Smooth muscle cell (in vitro differentiated cells): ENCODE measurements at regions not wholly inside any gene's neighbourhood (a gene's known extent, or its start where the extent isn't known, plus 50 kb on each side); places are given as distances from the start of the nearest gene placed in this dataset.

ENCODE experiments used
- DNase-seq: peaks from one replicate; lab custom pipeline; 2025; ENCODE audit not compliant: unreplicated experiment; lab: John Stamatoyannopoulos, UW
- H2AFZ ChIP-seq: fragments of 200-600 bp; sonication (generic); 2 replicates; pipeline ENCODE4 v1.6.0; 2016; ENCODE audit warnings: antibody characterized with exemption, low read depth, mild to moderate bottlenecking
- H3F3A ChIP-seq: fragments of 200-600 bp; sonication (generic); 2 replicates; pipeline ENCODE4 v1.6.0; 2017; ENCODE audit warnings: antibody characterized with exemption, low read depth
- H3K27ac ChIP-seq: fragments of 200-600 bp; sonication (generic); 2 replicates; pipeline ENCODE4 v1.5.1; 2016; ENCODE audit warnings: low read depth, mild to moderate bottlenecking
- H3K27me3 ChIP-seq: fragments of 200-600 bp; sonication (generic); 2 replicates; pipeline ENCODE4 v1.6.1; 2016; ENCODE audit warnings: low read depth, mild to moderate bottlenecking
- H3K36me3 ChIP-seq: fragments of 200-600 bp; sonication (generic); 2 replicates; pipeline ENCODE4 v1.5.1; 2016; ENCODE audit warnings: low read depth
- H3K4me1 ChIP-seq: fragments of 200-600 bp; sonication (generic); 2 replicates; pipeline ENCODE4 v1.5.1; 2016; ENCODE audit warnings: low read depth
- H3K4me2 ChIP-seq: fragments of 200-600 bp; sonication (generic); 2 replicates; pipeline ENCODE4 v1.6.0; 2016; ENCODE audit warnings: mild to moderate bottlenecking
- H3K4me3 ChIP-seq: fragments of 200-600 bp; sonication (generic); 2 replicates; pipeline ENCODE4 v1.5.1; 2016; ENCODE audit warnings: mild to moderate bottlenecking
- H3K79me2 ChIP-seq: fragments of 200-600 bp; sonication (generic); 2 replicates; pipeline ENCODE4 v1.6.0; 2016; ENCODE audit warnings: low read depth, mild to moderate bottlenecking
- H3K9ac ChIP-seq: fragments of 200-600 bp; sonication (generic); 2 replicates; pipeline ENCODE4 v1.6.0; 2016; ENCODE audit warnings: low read depth
- H3K9me3 ChIP-seq: fragments of 200-600 bp; sonication (generic); replicated peaks from 2 replicates; pipeline ENCODE4 v1.5.1; 2016; ENCODE audit warnings: low read depth
- H4K20me1 ChIP-seq: fragments of 200-600 bp; sonication (generic); 2 replicates; pipeline ENCODE4 v1.6.0; 2016; ENCODE audit warnings: low read depth
- WGBS: methylation state at CpG from one replicate; pipeline ENCODE4 v1.1.7; 2016; ENCODE audit warnings: low lambda C conversion rate; 5-methylcytosine and 5-hydroxymethylcytosine counted together
- TF ChIP-seq, protein P1 (sequence below): fragments of 200-600 bp; sonication (generic); IDR thresholded peaks from 2 replicates; pipeline ENCODE4 v1.5.1; 2017; ENCODE audit warnings: borderline replicate concordance, mild to moderate bottlenecking, antibody characterized with exemption; ENCODE audit not compliant: insufficient read depth, poor library complexity, severe bottlenecking

DNA sequence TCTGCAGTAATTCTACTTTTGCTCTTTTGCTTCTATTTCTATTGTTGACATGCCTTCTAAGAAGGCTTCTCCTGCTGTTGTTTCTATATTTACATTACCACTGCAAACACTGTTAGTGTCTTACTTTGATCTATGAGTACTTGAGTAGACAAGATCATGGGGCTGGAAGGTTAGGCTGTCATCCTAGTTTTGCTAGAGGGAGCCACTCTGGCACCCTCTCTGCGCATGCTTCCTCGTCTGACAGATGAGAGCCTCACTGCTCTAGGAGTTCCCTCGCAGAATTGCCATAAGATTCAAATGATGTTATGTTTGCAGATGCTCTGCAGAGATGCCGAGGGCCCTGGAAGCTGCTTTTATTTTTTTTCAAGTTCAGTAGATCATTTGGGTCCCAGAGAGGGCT, 185.6 kb downstream of the RNF144A start:
- TF ChIP-seq, protein P1, sequence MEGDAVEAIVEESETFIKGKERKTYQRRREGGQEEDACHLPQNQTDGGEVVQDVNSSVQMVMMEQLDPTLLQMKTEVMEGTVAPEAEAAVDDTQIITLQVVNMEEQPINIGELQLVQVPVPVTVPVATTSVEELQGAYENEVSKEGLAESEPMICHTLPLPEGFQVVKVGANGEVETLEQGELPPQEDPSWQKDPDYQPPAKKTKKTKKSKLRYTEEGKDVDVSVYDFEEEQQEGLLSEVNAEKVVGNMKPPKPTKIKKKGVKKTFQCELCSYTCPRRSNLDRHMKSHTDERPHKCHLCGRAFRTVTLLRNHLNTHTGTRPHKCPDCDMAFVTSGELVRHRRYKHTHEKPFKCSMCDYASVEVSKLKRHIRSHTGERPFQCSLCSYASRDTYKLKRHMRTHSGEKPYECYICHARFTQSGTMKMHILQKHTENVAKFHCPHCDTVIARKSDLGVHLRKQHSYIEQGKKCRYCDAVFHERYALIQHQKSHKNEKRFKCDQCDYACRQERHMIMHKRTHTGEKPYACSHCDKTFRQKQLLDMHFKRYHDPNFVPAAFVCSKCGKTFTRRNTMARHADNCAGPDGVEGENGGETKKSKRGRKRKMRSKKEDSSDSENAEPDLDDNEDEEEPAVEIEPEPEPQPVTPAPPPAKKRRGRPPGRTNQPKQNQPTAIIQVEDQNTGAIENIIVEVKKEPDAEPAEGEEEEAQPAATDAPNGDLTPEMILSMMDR, result no peak
- Histone ChIP-seq H3K36me3 (no peaks in the 10 kb centered on the region), H3K4me3 (no peak overlapping the region), H2AFZ (no peak overlapping the region), H3K27ac (no peak overlapping the region), H3F3A (no peaks in the 10 kb centered on the region), H3K27me3 (no peaks in the 10 kb centered on the region), H3K4me2 (no peak overlapping the region), H3K4me1 (no peaks in the 10 kb centered on the region), H4K20me1 (no peaks in the 10 kb centered on the region), H3K79me2 (no peaks in the 10 kb centered on the region), H3K9me3 (no peaks in the 10 kb centered on the region), H3K9ac (no peak overlapping the region)
- DNase-seq, result no peak
- 87% methylated on average over 4 of the region's 4 CpGs for WGBS

DNA sequence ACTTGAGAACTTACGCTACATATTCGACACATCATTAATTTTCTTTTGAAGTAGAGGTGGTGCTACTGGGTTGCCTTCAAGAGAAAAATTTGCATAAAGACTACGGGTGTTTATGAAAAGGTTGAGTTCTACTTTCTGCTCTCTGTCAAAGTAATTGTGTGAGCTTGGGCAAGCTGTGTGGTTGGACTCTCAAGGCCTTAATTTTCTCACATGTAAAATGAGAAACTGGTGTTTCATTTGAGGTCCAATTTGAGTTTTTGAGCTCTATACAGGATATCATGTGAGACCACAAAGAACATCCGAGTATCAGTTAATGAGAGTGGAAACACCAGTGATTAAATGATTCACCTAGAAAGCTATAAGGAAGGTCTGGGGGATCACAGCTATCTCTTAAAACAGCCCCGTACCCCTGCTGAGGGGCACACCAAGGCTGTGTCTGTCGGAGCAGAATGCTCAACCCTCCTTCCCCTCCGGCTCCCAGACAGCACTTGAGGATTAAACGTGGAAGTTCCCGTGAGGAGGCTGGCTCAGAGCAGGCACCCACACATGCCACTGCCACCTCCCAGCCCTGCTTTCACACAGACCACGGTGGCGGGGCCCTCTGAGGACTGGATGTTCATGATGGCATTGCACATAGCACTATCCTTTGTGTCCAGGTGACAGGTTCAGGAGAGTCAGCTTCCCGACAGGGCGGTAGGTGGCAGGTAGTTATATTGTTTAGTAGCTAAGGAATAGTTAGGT, 191.8 kb downstream of the RNF144A start:
- 82% methylated on average over 13 of the region's 13 CpGs for WGBS
- Histone ChIP-seq H3K4me3 (no peak overlapping the region), H2AFZ (no peak overlapping the region), H3K27me3 (no peaks in the 10 kb centered on the region), H3K4me2 (no peak overlapping the region), H3F3A (no peaks in the 10 kb centered on the region), H3K9ac (no peak overlapping the region), H3K36me3 (no peaks in the 10 kb centered on the region), H4K20me1 (no peaks in the 10 kb centered on the region), H3K79me2 (no peaks in the 10 kb centered on the region), H3K9me3 (no peaks in the 10 kb centered on the region), H3K4me1 (no peaks in the 10 kb centered on the region), H3K27ac (no peak overlapping the region)
- no peak for DNase-seq
- TF ChIP-seq, protein P1, result no peak

DNA sequence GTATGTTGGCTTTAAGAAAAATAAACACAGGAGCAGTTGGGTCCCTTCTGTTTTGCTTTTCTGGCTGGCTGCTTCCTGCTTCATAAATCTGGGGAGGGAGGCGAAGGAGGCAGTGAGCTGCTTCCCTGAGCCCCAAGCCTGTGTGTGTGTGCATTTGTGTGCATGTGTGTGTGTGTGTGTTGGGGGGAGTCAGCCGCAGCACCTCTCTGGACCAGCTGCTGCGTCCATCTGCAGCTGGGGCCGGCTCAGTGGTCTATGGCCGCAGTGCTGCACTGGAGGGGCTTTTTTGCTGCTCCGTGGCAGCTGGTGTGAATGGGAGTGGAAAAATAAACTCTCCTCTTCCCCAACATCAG, 192.3 kb downstream of the RNF144A start:
- H2AFZ ChIP-seq, result no peak overlapping the region
- no peak overlapping the region for H3K27ac ChIP-seq
- no peaks in the 10 kb centered on the region for H3F3A ChIP-seq
- no peak for DNase-seq
- H3K9me3 ChIP-seq, result no peaks in the 10 kb centered on the region
- no peak overlapping the region for H3K4me2 ChIP-seq
- no peaks in the 10 kb centered on the region for H3K36me3 ChIP-seq
- no peaks in the 10 kb centered on the region for H4K20me1 ChIP-seq
- no peaks in the 10 kb centered on the region for H3K4me1 ChIP-seq
- H3K27me3 ChIP-seq, result no peaks in the 10 kb centered on the region
- no peak overlapping the region for H3K9ac ChIP-seq
- no peaks in the 10 kb centered on the region for H3K79me2 ChIP-seq
- TF ChIP-seq, protein P1, result no peak
- H3K4me3 ChIP-seq, result no peak overlapping the region
- WGBS, result 94% methylated on average over 6 of the region's 6 CpGs

DNA sequence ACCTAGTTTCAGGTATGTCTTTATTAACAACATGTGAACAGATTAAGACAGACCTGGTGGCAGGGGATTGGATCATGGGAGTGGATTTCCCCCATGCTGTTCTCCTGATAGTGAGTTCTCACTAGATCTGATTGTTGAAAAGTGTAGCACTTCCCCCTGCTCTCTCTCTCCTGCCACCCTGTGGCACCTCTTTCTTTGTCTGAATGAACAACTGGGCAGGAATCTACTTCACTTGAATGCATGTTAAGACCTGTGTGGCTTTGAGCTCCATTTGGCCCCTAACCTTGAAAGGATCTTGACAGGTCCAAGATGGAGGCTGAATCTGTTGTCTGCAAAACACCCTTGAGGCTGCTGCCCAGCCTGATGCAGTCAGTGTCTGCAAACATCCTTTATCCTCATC, 194.4 kb downstream of the RNF144A start:
- H3K4me3 ChIP-seq, result no peak overlapping the region
- no peaks in the 10 kb centered on the region for H3F3A ChIP-seq
- no peaks in the 10 kb centered on the region for H4K20me1 ChIP-seq
- no peak overlapping the region for H3K27ac ChIP-seq
- peaks cover 17% of the 10 kb centered on the region for H3K27me3 ChIP-seq
- DNase-seq, result no peak
- no peaks in the 10 kb centered on the region for H3K79me2 ChIP-seq
- H2AFZ ChIP-seq, result no peak overlapping the region
- TF ChIP-seq, protein P1, result no peak
- no peak overlapping the region for H3K4me2 ChIP-seq
- no peaks in the 10 kb centered on the region for H3K9me3 ChIP-seq
- no peak overlapping the region for H3K9ac ChIP-seq
- H3K36me3 ChIP-seq, result no peaks in the 10 kb centered on the region
- no peaks in the 10 kb centered on the region for H3K4me1 ChIP-seq
